SK-N-MC (cell line): ENCODE measurements at regions not wholly inside any gene's neighbourhood (a gene's known extent, or its start where the extent isn't known, plus 50 kb on each side); places are given as distances from the start of the nearest gene placed in this dataset.

ENCODE experiments used
- EZH2 ChIP-seq: fragments of 200-600 bp; sonication (generic); IDR thresholded peaks from one replicate; pipeline ENCODE4 v1.6.1; 2017; ENCODE audit warnings: antibody characterized with exemption
- FOXP2 ChIP-seq: optimal IDR thresholded peaks from 2 replicates; pipeline ENCODE3; 2011; ENCODE audit warnings: mild to moderate bottlenecking, moderate library complexity; ENCODE audit not compliant: insufficient read depth; ENCODE audit errors: extremely low read length, control extremely low read depth
- POLR2AphosphoS5 ChIP-seq: IDR thresholded peaks from 2 replicates; pipeline ENCODE4 v1.6.1; 2012; ENCODE audit warnings: mild to moderate bottlenecking, low read depth, low read length, borderline replicate concordance

GRCh38 chr11:127711748-127712147 lies 711.2 kb upstream of the KIRREL3 start:
- TF ChIP-seq EZH2 (no peak), FOXP2 (no peak), POLR2AphosphoS5 (no peak)
